Fibroblast of lung (primary cell): ENCODE measurements at regions not wholly inside any gene's neighbourhood (a gene's known extent, or its start where the extent isn't known, plus 50 kb on each side); places are given as distances from the start of the nearest gene placed in this dataset.

Experiments
- DNase-seq, 2 donors: peaks; one replicate each; pipeline versions ENCODE4 v3.0.0 to v3.0.0-alpha.2; 2010; ENCODE audit warnings: low read depth in 2 of 2
- H2AFZ ChIP-seq: 2 replicates; pipeline ENCODE4 v1.5.1; 2012; ENCODE audit warnings: low read length, control low read depth, inconsistent platforms
- H3K27ac ChIP-seq: 2 replicates; pipeline ENCODE4 v1.5.1; 2011; ENCODE audit warnings: low read length, control low read depth; ENCODE audit not compliant: insufficient read depth
- H3K27me3 ChIP-seq: 2 replicates; pipeline ENCODE4 v1.5.1; 2011; ENCODE audit warnings: mild to moderate bottlenecking, low read length; ENCODE audit not compliant: control insufficient read depth, insufficient read depth
- H3K36me3 ChIP-seq: 2 replicates; pipeline ENCODE4 v1.5.1; 2011; ENCODE audit warnings: low read length; ENCODE audit not compliant: control insufficient read depth, insufficient read depth
- H3K4me1 ChIP-seq: 2 replicates; pipeline ENCODE4 v1.5.1; 2011; ENCODE audit warnings: low read length; ENCODE audit not compliant: control insufficient read depth, insufficient read depth; ENCODE audit errors: extremely low read depth
- H3K4me2 ChIP-seq: 2 replicates; pipeline ENCODE4 v1.5.1; 2011; ENCODE audit warnings: low read length, control low read depth; ENCODE audit not compliant: insufficient read depth; ENCODE audit errors: extremely low read depth
- H3K4me3 ChIP-seq, 4 experiments: fragments of 200-600 bp in 1 of 4; sonication (generic) in 1 of 4; replicated peaks in 1 of 4; 2 replicates each; pipeline ENCODE4 v1.5.1; 2011 to 2016; ENCODE audit warnings: low read length in 4 of 4, low read depth in 3 of 4, mild to moderate bottlenecking in 3 of 4, control low read depth in 2 of 4, inconsistent platforms in 1 of 4, mixed read lengths in 1 of 4; ENCODE audit not compliant: insufficient read depth in 1 of 4; ENCODE audit errors: control extremely low read depth in 1 of 4
- H3K79me2 ChIP-seq: 2 replicates; pipeline ENCODE4 v1.5.1; 2012; ENCODE audit warnings: mild to moderate bottlenecking, low read length, inconsistent platforms; ENCODE audit not compliant: control insufficient read depth, insufficient read depth
- H3K9ac ChIP-seq: 2 replicates; pipeline ENCODE4 v1.5.1; 2011; ENCODE audit warnings: mild to moderate bottlenecking, low read length, control low read depth; ENCODE audit not compliant: insufficient read depth
- H3K9me3 ChIP-seq: 2 replicates; pipeline ENCODE4 v1.5.1; 2012; ENCODE audit warnings: low read depth, low read length; ENCODE audit not compliant: control insufficient read depth, insufficient read depth
- H4K20me1 ChIP-seq: 2 replicates; pipeline ENCODE4 v1.5.1; 2011; ENCODE audit warnings: low read length; ENCODE audit not compliant: control insufficient read depth, insufficient read depth; ENCODE audit errors: extremely low read depth
- EZH2 ChIP-seq: IDR thresholded peaks from 2 replicates; pipeline ENCODE4 v1.5.1; 2012; ENCODE audit warnings: low read length, control low read depth, mild to moderate bottlenecking; ENCODE audit errors: missing control alignments
- TF ChIP-seq, protein P1 (sequence below), 2 donors: IDR thresholded peaks in 1 of 2; conservative IDR thresholded peaks in 1 of 2; 1 replicate in 1 of 2; 2 replicates in 1 of 2; pipeline ENCODE4 v1.5.1; 2011 to 2012; ENCODE audit warnings: low read length in 2 of 2, control low read depth in 1 of 2, inconsistent platforms in 1 of 2, low read depth in 1 of 2, mild to moderate bottlenecking in 1 of 2

GRCh38 chr6:79864421-79864820 is 82.9 kb downstream of the ELOVL4 start:
- Histone ChIP-seq H3K36me3 (no peaks in the 10 kb centered on the region), H3K79me2 (no peaks in the 10 kb centered on the region), H2AFZ (no peak overlapping the region), H3K4me1 (no peaks in the 10 kb centered on the region), H3K27me3 (no peaks in the 10 kb centered on the region), H3K4me2 (no peak overlapping the region), H3K4me3 (no peak overlapping the region), H4K20me1 (no peaks in the 10 kb centered on the region), H3K9ac (no peak overlapping the region), H3K27ac (no peak overlapping the region), H3K9me3 (no peaks in the 10 kb centered on the region)
- TF ChIP-seq, protein P1, sequence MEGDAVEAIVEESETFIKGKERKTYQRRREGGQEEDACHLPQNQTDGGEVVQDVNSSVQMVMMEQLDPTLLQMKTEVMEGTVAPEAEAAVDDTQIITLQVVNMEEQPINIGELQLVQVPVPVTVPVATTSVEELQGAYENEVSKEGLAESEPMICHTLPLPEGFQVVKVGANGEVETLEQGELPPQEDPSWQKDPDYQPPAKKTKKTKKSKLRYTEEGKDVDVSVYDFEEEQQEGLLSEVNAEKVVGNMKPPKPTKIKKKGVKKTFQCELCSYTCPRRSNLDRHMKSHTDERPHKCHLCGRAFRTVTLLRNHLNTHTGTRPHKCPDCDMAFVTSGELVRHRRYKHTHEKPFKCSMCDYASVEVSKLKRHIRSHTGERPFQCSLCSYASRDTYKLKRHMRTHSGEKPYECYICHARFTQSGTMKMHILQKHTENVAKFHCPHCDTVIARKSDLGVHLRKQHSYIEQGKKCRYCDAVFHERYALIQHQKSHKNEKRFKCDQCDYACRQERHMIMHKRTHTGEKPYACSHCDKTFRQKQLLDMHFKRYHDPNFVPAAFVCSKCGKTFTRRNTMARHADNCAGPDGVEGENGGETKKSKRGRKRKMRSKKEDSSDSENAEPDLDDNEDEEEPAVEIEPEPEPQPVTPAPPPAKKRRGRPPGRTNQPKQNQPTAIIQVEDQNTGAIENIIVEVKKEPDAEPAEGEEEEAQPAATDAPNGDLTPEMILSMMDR (conservative IDR thresholded peaks at IDR 0.05 in 1 of 2, IDR thresholded peaks at IDR 0.05 in 1 of 2; ENCODE audit: low read depth in 1 of 2, low read length in 2 of 2): no peak
- no peak for TF ChIP-seq EZH2
- DNase-seq: no peak

GRCh38 chr6:79864001-79864400 is 83.4 kb downstream of the ELOVL4 start:
- Histone ChIP-seq H3K4me1 (no peaks in the 10 kb centered on the region), H3K27me3 (no peaks in the 10 kb centered on the region), H2AFZ (no peak overlapping the region), H3K9ac (no peak overlapping the region), H3K4me3 (no peak overlapping the region), H4K20me1 (no peaks in the 10 kb centered on the region), H3K9me3 (no peaks in the 10 kb centered on the region), H3K27ac (no peak overlapping the region), H3K36me3 (no peaks in the 10 kb centered on the region), H3K79me2 (no peaks in the 10 kb centered on the region), H3K4me2 (no peak overlapping the region)
- no peak for DNase-seq
- no peak for TF ChIP-seq EZH2
- TF ChIP-seq, protein P1 (conservative IDR thresholded peaks at IDR 0.05 in 1 of 2, IDR thresholded peaks at IDR 0.05 in 1 of 2; ENCODE audit: low read depth in 1 of 2, low read length in 2 of 2): no peak

DNA sequence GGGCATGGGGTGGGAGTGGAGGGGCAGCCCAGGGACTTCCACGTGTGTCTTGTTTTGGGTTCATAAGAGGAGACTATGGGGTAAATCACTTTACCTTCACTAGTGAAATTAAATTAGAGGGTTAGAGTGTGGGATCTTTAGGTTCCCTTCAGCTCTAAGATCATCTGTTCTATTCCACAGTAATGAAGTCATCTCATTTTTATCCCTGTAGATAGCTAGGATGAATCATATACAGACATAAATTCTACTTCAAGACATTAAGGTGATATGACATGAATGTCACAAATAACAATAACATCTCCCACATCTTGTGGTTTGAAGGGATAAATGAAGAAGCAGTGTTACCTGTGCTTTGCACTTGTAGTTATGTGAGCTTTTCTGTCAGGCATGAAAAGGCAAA is 83.8 kb downstream of the ELOVL4 start:
- Histone ChIP-seq H3K4me1 (no peaks in the 10 kb centered on the region), H3K9me3 (no peaks in the 10 kb centered on the region), H3K9ac (no peak overlapping the region), H3K36me3 (no peaks in the 10 kb centered on the region), H2AFZ (no peak overlapping the region), H3K4me2 (no peak overlapping the region), H3K79me2 (no peaks in the 10 kb centered on the region), H3K4me3 (no peak overlapping the region), H3K27me3 (no peaks in the 10 kb centered on the region), H4K20me1 (no peaks in the 10 kb centered on the region), H3K27ac (no peak overlapping the region)
- DNase-seq: no peak
- TF ChIP-seq, protein P1 (conservative IDR thresholded peaks at IDR 0.05 in 1 of 2, IDR thresholded peaks at IDR 0.05 in 1 of 2; ENCODE audit: low read depth in 1 of 2, low read length in 2 of 2): no peak
- no peak for TF ChIP-seq EZH2
